ENCODE measurements at regions not wholly inside any gene's neighbourhood (a gene's known extent, or its start where the extent isn't known, plus 50 kb on each side); places are given as distances from the start of the nearest gene placed in this dataset.

GRCh38 chr10:107577221-107577620 is 412.7 kb upstream of the SORCS1 start:
- Histone ChIP-seq H3K18ac (ENCODE audit: low read depth, low read length) (no peak overlapping the region), H2AK9ac (replicated peaks; ENCODE audit: low read depth, low read length, poor library complexity) (no peak overlapping the region), H2BK15ac (ENCODE audit: low read depth, low read length) (no peak overlapping the region), H4K91ac (ENCODE audit: insufficient read depth, low read depth, low read length) (no peak overlapping the region), H4K20me1 (ENCODE audit: insufficient read depth, low read length) (no peaks in the 10 kb centered on the region), H3K36me3 (ENCODE audit: control insufficient read depth, insufficient read depth, low read length) (no peaks in the 10 kb centered on the region), H2BK120ac (ENCODE audit: low read depth, low read length) (no peak overlapping the region), H3K23ac (ENCODE audit: low read depth, low read length) (no peak overlapping the region), H3K4me2 (ENCODE audit: low read depth, low read length) (no peak overlapping the region), H3K27ac (ENCODE audit: insufficient read depth, low read length) (no peak overlapping the region), H2BK20ac (ENCODE audit: low read depth, low read length) (no peak overlapping the region), H3K4me3 (ENCODE audit: insufficient read depth, low read depth, low read length) (no peak overlapping the region), H3K4me1 (ENCODE audit: control insufficient read depth, insufficient read depth, low read length) (no peaks in the 10 kb centered on the region), H2AK5ac (ENCODE audit: low read depth, low read length) (no peak overlapping the region), H4K8ac (ENCODE audit: low read depth in 2 of 2, low read length in 2 of 2) (no peak overlapping the region), H2BK5ac (ENCODE audit: low read depth, low read length, poor library complexity, severe bottlenecking) (no peak overlapping the region), H3K9me1 (ENCODE audit: insufficient read depth, low read length) (no peaks in the 10 kb centered on the region), H2AFZ (replicated peaks; ENCODE audit: low read length, poor library complexity) (no peak overlapping the region), H3K14ac (replicated peaks; ENCODE audit: low read depth, low read length) (no peak overlapping the region), H3K9me3 (ENCODE audit: control insufficient read depth, insufficient read depth, low read length) (0 out of 2 replicates have a peak, but pooled peaks cover 6% of the 10 kb centered on the region), H3K27me3 (ENCODE audit: control insufficient read depth, insufficient read depth, low read length) (no peaks in the 10 kb centered on the region), H3K9ac (ENCODE audit: low read depth, low read length) (no peak overlapping the region), H4K5ac (ENCODE audit: low read depth, low read length) (no peak overlapping the region), H3K56ac (ENCODE audit: extremely low read depth, insufficient read depth, low read length) (no peak overlapping the region), H3K79me1 (ENCODE audit: low read depth in 1 of 2, low read length in 2 of 2) (no peaks in the 10 kb centered on the region), H3K4ac (ENCODE audit: low read depth, low read length) (no peak overlapping the region)
- TF ChIP-seq RFX5 (IDR thresholded peaks at IDR 0.05; ENCODE audit: low read depth, low read length) (no peak), MXI1 (IDR thresholded peaks at IDR 0.05; ENCODE audit: borderline replicate concordance, low read depth, low read length) (no peak), POLR2A (IDR thresholded peaks at IDR 0.05; ENCODE audit: low read depth, low read length) (no peak), BHLHE40 (IDR thresholded peaks at IDR 0.05; ENCODE audit: low read depth, low read length) (no peak), MAFK (IDR thresholded peaks at IDR 0.05; ENCODE audit: low read depth, low read length) (no peak), CEBPB (IDR thresholded peaks at IDR 0.05; ENCODE audit: low read depth, low read length) (no peak), RCOR1 (IDR thresholded peaks at IDR 0.05; ENCODE audit: insufficient replicate concordance, low read length) (no peak), CHD1 (IDR thresholded peaks at IDR 0.05; ENCODE audit: low read depth, low read length) (no peak), NFE2L2 (IDR thresholded peaks at IDR 0.05; ENCODE audit: low read depth, low read length) (no peak), MAZ (IDR thresholded peaks at IDR 0.05; ENCODE audit: borderline replicate concordance, low read depth, low read length) (no peak), SMC3 (IDR thresholded peaks at IDR 0.05; ENCODE audit: low read depth, low read length) (no peak), RAD21 (IDR thresholded peaks at IDR 0.05; ENCODE audit: low read length) (no peak), ELK1 (IDR thresholded peaks at IDR 0.05; ENCODE audit: borderline replicate concordance, low read depth, low read length) (no peak), FOS (IDR thresholded peaks at IDR 0.05; ENCODE audit: low read depth, low read length) (no peak)
- TF ChIP-seq, protein P1, sequence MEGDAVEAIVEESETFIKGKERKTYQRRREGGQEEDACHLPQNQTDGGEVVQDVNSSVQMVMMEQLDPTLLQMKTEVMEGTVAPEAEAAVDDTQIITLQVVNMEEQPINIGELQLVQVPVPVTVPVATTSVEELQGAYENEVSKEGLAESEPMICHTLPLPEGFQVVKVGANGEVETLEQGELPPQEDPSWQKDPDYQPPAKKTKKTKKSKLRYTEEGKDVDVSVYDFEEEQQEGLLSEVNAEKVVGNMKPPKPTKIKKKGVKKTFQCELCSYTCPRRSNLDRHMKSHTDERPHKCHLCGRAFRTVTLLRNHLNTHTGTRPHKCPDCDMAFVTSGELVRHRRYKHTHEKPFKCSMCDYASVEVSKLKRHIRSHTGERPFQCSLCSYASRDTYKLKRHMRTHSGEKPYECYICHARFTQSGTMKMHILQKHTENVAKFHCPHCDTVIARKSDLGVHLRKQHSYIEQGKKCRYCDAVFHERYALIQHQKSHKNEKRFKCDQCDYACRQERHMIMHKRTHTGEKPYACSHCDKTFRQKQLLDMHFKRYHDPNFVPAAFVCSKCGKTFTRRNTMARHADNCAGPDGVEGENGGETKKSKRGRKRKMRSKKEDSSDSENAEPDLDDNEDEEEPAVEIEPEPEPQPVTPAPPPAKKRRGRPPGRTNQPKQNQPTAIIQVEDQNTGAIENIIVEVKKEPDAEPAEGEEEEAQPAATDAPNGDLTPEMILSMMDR (conservative IDR thresholded peaks at IDR 0.05; ENCODE audit: low read depth, low read length) = no peak
- TF ChIP-seq, protein P2, sequence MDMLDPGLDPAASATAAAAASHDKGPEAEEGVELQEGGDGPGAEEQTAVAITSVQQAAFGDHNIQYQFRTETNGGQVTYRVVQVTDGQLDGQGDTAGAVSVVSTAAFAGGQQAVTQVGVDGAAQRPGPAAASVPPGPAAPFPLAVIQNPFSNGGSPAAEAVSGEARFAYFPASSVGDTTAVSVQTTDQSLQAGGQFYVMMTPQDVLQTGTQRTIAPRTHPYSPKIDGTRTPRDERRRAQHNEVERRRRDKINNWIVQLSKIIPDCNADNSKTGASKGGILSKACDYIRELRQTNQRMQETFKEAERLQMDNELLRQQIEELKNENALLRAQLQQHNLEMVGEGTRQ (IDR thresholded peaks at IDR 0.05; ENCODE audit: low read depth, low read length) = no peak
- in situ Hi-C loops (cut with MboI; ENCODE audit: low sequenced_read_pairs) = no loop called here
- BruUV-seq (replicated peaks) = no TSS peak
- POLR2A ChIA-PET (ENCODE audit: unreplicated experiment) = no interaction called here
- dilution Hi-C loops (cut with HindIII; ENCODE audit: low sequenced_read_pairs, unreplicated experiment) = no loop called here
- WGBS, 2 experiments (ENCODE audit: extremely low coverage in 2 of 2, insufficient read length in 1 of 2) = 20% methylated on average over 1 of the region's 2 CpGs; no CpG with 5 or more reads in 1 of the 2 experiments
- CTCF ChIA-PET = no interaction called here
- no peak for DNase-seq
- intact Hi-C loops (cut with micrococcal nuclease) = no loop called here
- no peak for ATAC-seq (ENCODE audit: low read depth)

Measured in IMR-90 (cell line).